ENCODE measurements at regions not wholly inside any gene's neighbourhood (a gene's known extent, or its start where the extent isn't known, plus 50 kb on each side); places are given as distances from the start of the nearest gene placed in this dataset.
A peak's percentile ranks its signal among the peaks of the same experiment; 100 is the strongest.

GRCh38 chr7:65746398-65746669 lies 126.5 kb upstream of the VKORC1L1 start:
- no peaks in the 10 kb centered on the region for H3K27me3 ChIP-seq (ENCODE audit: control insufficient read depth in 3 of 3, insufficient read depth in 3 of 3, low read depth in 1 of 3, low read length in 3 of 3)
- no peak overlapping the region for H3K27ac ChIP-seq (replicated peaks; ENCODE audit: low read length)
- no peak overlapping the region for H3K4me2 ChIP-seq (ENCODE audit: insufficient read depth, low read length, poor library complexity, severe bottlenecking)
- H2BK120ac ChIP-seq (ENCODE audit: low read depth, low read length) = no peak overlapping the region
- H3K36me3 ChIP-seq (replicated peaks in 1 of 2; ENCODE audit: control insufficient read depth in 2 of 2, insufficient read depth in 2 of 2, low read length in 2 of 2) = peaks cover 0 to 12% of the 10 kb centered on the region in 2 donors
- H3K9me3 ChIP-seq (replicated peaks in 1 of 2; ENCODE audit: control insufficient read depth in 2 of 2, insufficient read depth in 1 of 2, low read depth in 1 of 2, low read length in 2 of 2) = no peaks in the 10 kb centered on the region
- no CpG with 5 or more reads among the region's 3 CpGs for WGBS, 2 donors (ENCODE audit: extremely low coverage in 2 of 2, insufficient read length in 2 of 2, insufficient replicate concordance in 1 of 2)
- peaks cover 0 to 4% of the 10 kb centered on the region in 2 donors for H3K4me1 ChIP-seq (ENCODE audit: control insufficient read depth in 2 of 2, insufficient read depth in 1 of 2, low read depth in 1 of 2, low read length in 2 of 2)
- H2AFZ ChIP-seq (ENCODE audit: low read length) = no peak overlapping the region
- no peak overlapping the region for H2BK5ac ChIP-seq (ENCODE audit: low read length)
- no peak overlapping the region for H3K4ac ChIP-seq (ENCODE audit: low read length)
- no peak overlapping the region for H4K8ac ChIP-seq (ENCODE audit: low read depth, low read length)
- H3K14ac ChIP-seq (ENCODE audit: low read length) = no peak overlapping the region
- H3K4me3 ChIP-seq (ENCODE audit: low read length in 2 of 2) = no peak overlapping the region
- H2BK15ac ChIP-seq (ENCODE audit: low read length) = no peak overlapping the region
- H2AK5ac ChIP-seq (ENCODE audit: low read depth, low read length) = no peak overlapping the region
- no peak overlapping the region for H2BK12ac ChIP-seq (ENCODE audit: low read length)
- H4K91ac ChIP-seq (ENCODE audit: low read depth, low read length, poor library complexity) = no peak overlapping the region
- no peak overlapping the region for H3K23ac ChIP-seq (ENCODE audit: low read depth, low read length, poor library complexity)
- DNase-seq (ENCODE audit: low spot score) = no peak
- no peak overlapping the region for H3K18ac ChIP-seq (ENCODE audit: low read length)
- H3K9ac ChIP-seq (ENCODE audit: low read depth, low read length, poor library complexity) = no peak overlapping the region
- H3K79me1 ChIP-seq (ENCODE audit: low read depth, low read length) = peaks cover 4% of the 10 kb centered on the region

- no peak overlapping the region for H4K91ac ChIP-seq (ENCODE audit: low read depth, low read length, poor library complexity)
Measured at GRCh38 chr7:65749039-65749438, 123.8 kb upstream of the VKORC1L1 start.

DNA sequence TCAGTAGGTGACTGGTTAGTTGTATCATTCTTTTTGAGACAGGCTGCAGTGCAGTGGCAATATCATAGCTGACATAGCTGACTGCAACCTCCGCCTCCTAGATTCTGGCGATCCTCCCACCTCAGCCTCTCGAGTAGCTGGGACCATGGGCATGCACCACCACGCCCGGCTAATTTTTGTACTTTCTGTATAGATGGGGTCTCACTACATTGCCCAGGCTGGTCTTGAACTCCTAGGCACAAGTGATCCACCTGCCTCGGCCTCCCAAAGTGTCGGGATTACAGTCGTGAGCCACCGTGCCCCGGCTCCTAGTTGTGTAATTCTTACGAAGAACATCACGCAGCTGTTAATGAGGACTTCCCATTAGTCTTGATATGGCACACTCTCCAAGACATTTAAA lies 123.4 kb upstream of the VKORC1L1 start:
- Histone ChIP-seq H3K23ac (ENCODE audit: low read depth, low read length, poor library complexity) (no peak overlapping the region), H3K4ac (ENCODE audit: low read length) (no peak overlapping the region), H4K91ac (ENCODE audit: low read depth, low read length, poor library complexity) (no peak overlapping the region), H2BK12ac (ENCODE audit: low read length) (no peak overlapping the region), H3K79me1 (ENCODE audit: low read depth, low read length) (peaks cover 4% of the 10 kb centered on the region), H3K4me2 (ENCODE audit: insufficient read depth, low read length, poor library complexity, severe bottlenecking) (no peak overlapping the region), H2AFZ (ENCODE audit: low read length) (no peak overlapping the region), H2BK15ac (ENCODE audit: low read length) (no peak overlapping the region), H2BK120ac (ENCODE audit: low read depth, low read length) (no peak overlapping the region), H3K18ac (ENCODE audit: low read length) (no peak overlapping the region), H3K4me3 (ENCODE audit: low read length in 2 of 2) (peak overlapping the region in 1 of 2 donors; percentile 98), H3K36me3 (replicated peaks in 1 of 2; ENCODE audit: control insufficient read depth in 2 of 2, insufficient read depth in 2 of 2, low read length in 2 of 2) (peaks cover 0 to 23% of the 10 kb centered on the region in 2 donors), H3K14ac (ENCODE audit: low read length) (no peak overlapping the region), H3K27me3 (ENCODE audit: control insufficient read depth in 3 of 3, insufficient read depth in 3 of 3, low read depth in 1 of 3, low read length in 3 of 3) (no peaks in the 10 kb centered on the region), H3K9ac (ENCODE audit: low read depth, low read length, poor library complexity) (no peak overlapping the region), H3K9me3 (replicated peaks in 1 of 2; ENCODE audit: control insufficient read depth in 2 of 2, insufficient read depth in 1 of 2, low read depth in 1 of 2, low read length in 2 of 2) (no peaks in the 10 kb centered on the region), H3K27ac (replicated peaks; ENCODE audit: low read length) (no peak overlapping the region), H2BK5ac (ENCODE audit: low read length) (no peak overlapping the region), H4K8ac (ENCODE audit: low read depth, low read length) (no peak overlapping the region), H2AK5ac (ENCODE audit: low read depth, low read length) (no peak overlapping the region), H3K4me1 (ENCODE audit: control insufficient read depth in 2 of 2, insufficient read depth in 1 of 2, low read depth in 1 of 2, low read length in 2 of 2) (peaks cover 2 to 4% of the 10 kb centered on the region in 2 donors)
- DNase-seq (ENCODE audit: low spot score) = no peak
- WGBS, 2 donors (ENCODE audit: extremely low coverage in 2 of 2, insufficient read length in 2 of 2, insufficient replicate concordance in 1 of 2) = no CpG with 5 or more reads among the region's 12 CpGs

More at GRCh38 chr7:65749039-65749438, 123.8 kb upstream of the VKORC1L1 start:
- no peak for DNase-seq (ENCODE audit: low spot score)
- no peak overlapping the region for H3K4me2 ChIP-seq (ENCODE audit: insufficient read depth, low read length, poor library complexity, severe bottlenecking)
- no peak overlapping the region for H2AFZ ChIP-seq (ENCODE audit: low read length)
- H3K4me3 ChIP-seq (ENCODE audit: low read length in 2 of 2) = no peak overlapping the region
- H2AK5ac ChIP-seq (ENCODE audit: low read depth, low read length) = no peak overlapping the region
- peaks cover 0 to 19% of the 10 kb centered on the region in 2 donors for H3K36me3 ChIP-seq (replicated peaks in 1 of 2; ENCODE audit: control insufficient read depth in 2 of 2, insufficient read depth in 2 of 2, low read length in 2 of 2)
- no peak overlapping the region for H3K23ac ChIP-seq (ENCODE audit: low read depth, low read length, poor library complexity)
- no peak overlapping the region for H3K18ac ChIP-seq (ENCODE audit: low read length)
- H3K27ac ChIP-seq (replicated peaks; ENCODE audit: low read length) = no peak overlapping the region
- no peak overlapping the region for H2BK120ac ChIP-seq (ENCODE audit: low read depth, low read length)
- no peak overlapping the region for H3K9ac ChIP-seq (ENCODE audit: low read depth, low read length, poor library complexity)
- no peak overlapping the region for H2BK5ac ChIP-seq (ENCODE audit: low read length)
- peaks cover 4% of the 10 kb centered on the region for H3K79me1 ChIP-seq (ENCODE audit: low read depth, low read length)
- no peaks in the 10 kb centered on the region for H3K27me3 ChIP-seq (ENCODE audit: control insufficient read depth in 3 of 3, insufficient read depth in 3 of 3, low read depth in 1 of 3, low read length in 3 of 3)
- no peak overlapping the region for H3K4ac ChIP-seq (ENCODE audit: low read length)
- no peaks in the 10 kb centered on the region for H3K9me3 ChIP-seq (replicated peaks in 1 of 2; ENCODE audit: control insufficient read depth in 2 of 2, insufficient read depth in 1 of 2, low read depth in 1 of 2, low read length in 2 of 2)
- WGBS, 2 donors (ENCODE audit: extremely low coverage in 2 of 2, insufficient read length in 2 of 2, insufficient replicate concordance in 1 of 2) = no CpG with 5 or more reads among the region's 4 CpGs
- no peak overlapping the region for H3K14ac ChIP-seq (ENCODE audit: low read length)
- H2BK12ac ChIP-seq (ENCODE audit: low read length) = no peak overlapping the region
- no peak overlapping the region for H4K8ac ChIP-seq (ENCODE audit: low read depth, low read length)
- no peak overlapping the region for H2BK15ac ChIP-seq (ENCODE audit: low read length)
- H3K4me1 ChIP-seq (ENCODE audit: control insufficient read depth in 2 of 2, insufficient read depth in 1 of 2, low read depth in 1 of 2, low read length in 2 of 2) = peaks cover 2 to 4% of the 10 kb centered on the region in 2 donors

DNA sequence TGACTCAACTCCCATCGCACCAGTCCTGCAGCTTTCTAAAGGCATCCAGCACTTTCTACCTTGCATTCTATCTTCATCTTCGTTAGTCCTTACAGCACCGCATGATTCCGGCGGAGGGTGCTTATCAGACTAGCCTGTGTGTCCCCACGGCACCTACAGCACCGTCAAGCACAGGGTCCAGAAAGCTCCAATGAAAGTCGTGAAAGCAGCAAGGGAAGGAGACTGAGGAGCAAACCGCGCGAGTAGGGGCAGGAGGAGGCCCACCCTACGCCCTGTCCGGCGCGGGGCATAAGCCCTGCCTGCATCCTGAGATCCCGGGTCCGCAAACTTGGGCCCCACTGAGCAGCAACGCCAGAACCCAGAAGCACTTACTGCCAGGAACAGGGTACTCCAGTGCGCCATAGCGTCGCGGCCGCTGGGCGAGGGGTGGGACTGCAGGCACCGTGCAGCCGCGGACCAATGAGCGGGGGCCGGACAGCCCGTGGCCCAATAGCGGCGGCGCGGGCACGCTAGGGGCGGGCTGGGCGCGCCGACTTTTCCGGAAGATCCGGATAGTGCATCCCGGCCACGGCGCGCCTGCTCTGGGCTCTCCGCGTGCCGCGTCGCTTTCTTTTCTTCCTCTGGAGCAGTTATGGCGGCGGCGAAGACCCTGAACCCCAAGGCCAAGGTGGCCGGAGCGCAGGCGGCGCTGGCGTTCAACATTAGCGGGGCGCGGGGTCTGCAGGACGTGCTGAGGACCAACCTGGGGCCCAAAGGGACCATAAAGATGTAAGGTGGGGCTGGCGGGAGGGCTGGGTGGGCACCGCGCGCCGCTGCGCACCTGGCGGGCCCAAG lies 122.1 kb upstream of the VKORC1L1 start:
- peaks cover 2 to 4% of the 10 kb centered on the region in 2 donors for H3K4me1 ChIP-seq (ENCODE audit: control insufficient read depth in 2 of 2, insufficient read depth in 1 of 2, low read depth in 1 of 2, low read length in 2 of 2)
- peak overlapping the region; percentile 99 for H3K18ac ChIP-seq (ENCODE audit: low read length)
- peak; percentile 86 for DNase-seq (ENCODE audit: low spot score)
- peak overlapping the region; percentile 97 for H2AFZ ChIP-seq (ENCODE audit: low read length)
- H3K27me3 ChIP-seq (ENCODE audit: control insufficient read depth in 3 of 3, insufficient read depth in 3 of 3, low read depth in 1 of 3, low read length in 3 of 3) = no peaks in the 10 kb centered on the region
- H2AK5ac ChIP-seq (ENCODE audit: low read depth, low read length) = peak overlapping the region; percentile 89
- H2BK5ac ChIP-seq (ENCODE audit: low read length) = peak overlapping the region; percentile 85
- H3K27ac ChIP-seq (replicated peaks; ENCODE audit: low read length) = peak overlapping the region; percentile 72
- peak overlapping the region; percentile 98 to 99 for H3K4me3 ChIP-seq (ENCODE audit: low read length in 2 of 2)
- peak overlapping the region; percentile 64 for H3K4me2 ChIP-seq (ENCODE audit: insufficient read depth, low read length, poor library complexity, severe bottlenecking)
- H3K36me3 ChIP-seq (replicated peaks in 1 of 2; ENCODE audit: control insufficient read depth in 2 of 2, insufficient read depth in 2 of 2, low read length in 2 of 2) = peaks cover 0 to 35% of the 10 kb centered on the region in 2 donors
- H4K8ac ChIP-seq (ENCODE audit: low read depth, low read length) = no peak overlapping the region
- H3K14ac ChIP-seq (ENCODE audit: low read length) = peak overlapping the region; percentile 77
- H2BK12ac ChIP-seq (ENCODE audit: low read length) = no peak overlapping the region
- peaks cover 4% of the 10 kb centered on the region for H3K79me1 ChIP-seq (ENCODE audit: low read depth, low read length)
- no peaks in the 10 kb centered on the region for H3K9me3 ChIP-seq (replicated peaks in 1 of 2; ENCODE audit: control insufficient read depth in 2 of 2, insufficient read depth in 1 of 2, low read depth in 1 of 2, low read length in 2 of 2)
- H4K91ac ChIP-seq (ENCODE audit: low read depth, low read length, poor library complexity) = no peak overlapping the region
- H2BK15ac ChIP-seq (ENCODE audit: low read length) = peak overlapping the region; percentile 64
- no CpG with 5 or more reads among the region's 69 CpGs for WGBS, 2 donors (ENCODE audit: extremely low coverage in 2 of 2, insufficient read length in 2 of 2, insufficient replicate concordance in 1 of 2)
- H3K9ac ChIP-seq (ENCODE audit: low read depth, low read length, poor library complexity) = peak overlapping the region; percentile 99
- H3K4ac ChIP-seq (ENCODE audit: low read length) = no peak overlapping the region
- peak overlapping the region; percentile 87 for H2BK120ac ChIP-seq (ENCODE audit: low read depth, low read length)
- peak overlapping the region; percentile 93 for H3K23ac ChIP-seq (ENCODE audit: low read depth, low read length, poor library complexity)

Measured in neuronal stem cell (in vitro differentiated cells).